Right atrium auricular region (tissue), 2 donors: ENCODE measurements at regions not wholly inside any gene's neighbourhood (a gene's known extent, or its start where the extent isn't known, plus 50 kb on each side); places are given as distances from the start of the nearest gene placed in this dataset.

Source experiments
- DNase-seq: peaks from one replicate; pipeline ENCODE4 v3.0.0-alpha.2; 2019; ENCODE audit warnings: low spot score
- H3K27ac ChIP-seq, 2 donors: fragments of 200-600 bp; sonication (generic); 1 replicate in 1 of 2; 2 replicates in 1 of 2; pipeline ENCODE4 v1.5.1; 2016 to 2019
- H3K27me3 ChIP-seq, 2 donors: fragments of 200-600 bp; sonication (generic); one replicate each; pipeline versions ENCODE4 v1.5.1 to v1.6.0; 2017 to 2019
- H3K36me3 ChIP-seq: fragments of 200-600 bp; sonication (generic); one replicate; pipeline ENCODE4 v1.5.1; 2016
- H3K4me1 ChIP-seq, 2 donors: fragments of 200-600 bp; sonication (generic); one replicate each; pipeline versions ENCODE4 v1.5.1 to v1.6.0; 2017 to 2019
- H3K4me3 ChIP-seq, 2 donors: fragments of 200-600 bp; sonication (generic); 1 replicate in 1 of 2; 2 replicates in 1 of 2; pipeline ENCODE4 v1.5.1; 2017 to 2019; ENCODE audit warnings: mild to moderate bottlenecking in 1 of 2, moderate library complexity in 1 of 2
- H3K9me3 ChIP-seq, 2 donors: fragments of 200-600 bp; sonication (generic); one replicate each; pipeline ENCODE4 v1.5.1; 2019
- TF ChIP-seq, protein P1 (sequence below), 2 donors: fragments of 200-600 bp; sonication (generic); IDR thresholded peaks; one replicate each; pipeline ENCODE4 v1.5.1; 2019; ENCODE audit warnings: antibody characterized with exemption in 2 of 2

GRCh38 chr3:59311231-59311630, 261.4 kb upstream of the CFAP20DC start:
- TF ChIP-seq, protein P1, sequence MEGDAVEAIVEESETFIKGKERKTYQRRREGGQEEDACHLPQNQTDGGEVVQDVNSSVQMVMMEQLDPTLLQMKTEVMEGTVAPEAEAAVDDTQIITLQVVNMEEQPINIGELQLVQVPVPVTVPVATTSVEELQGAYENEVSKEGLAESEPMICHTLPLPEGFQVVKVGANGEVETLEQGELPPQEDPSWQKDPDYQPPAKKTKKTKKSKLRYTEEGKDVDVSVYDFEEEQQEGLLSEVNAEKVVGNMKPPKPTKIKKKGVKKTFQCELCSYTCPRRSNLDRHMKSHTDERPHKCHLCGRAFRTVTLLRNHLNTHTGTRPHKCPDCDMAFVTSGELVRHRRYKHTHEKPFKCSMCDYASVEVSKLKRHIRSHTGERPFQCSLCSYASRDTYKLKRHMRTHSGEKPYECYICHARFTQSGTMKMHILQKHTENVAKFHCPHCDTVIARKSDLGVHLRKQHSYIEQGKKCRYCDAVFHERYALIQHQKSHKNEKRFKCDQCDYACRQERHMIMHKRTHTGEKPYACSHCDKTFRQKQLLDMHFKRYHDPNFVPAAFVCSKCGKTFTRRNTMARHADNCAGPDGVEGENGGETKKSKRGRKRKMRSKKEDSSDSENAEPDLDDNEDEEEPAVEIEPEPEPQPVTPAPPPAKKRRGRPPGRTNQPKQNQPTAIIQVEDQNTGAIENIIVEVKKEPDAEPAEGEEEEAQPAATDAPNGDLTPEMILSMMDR (IDR thresholded peaks at IDR 0.05), result no peak
- H3K4me1 ChIP-seq, result no peaks in the 10 kb centered on the region
- H3K36me3 ChIP-seq, result no peaks in the 10 kb centered on the region
- H3K27ac ChIP-seq, result no peak overlapping the region
- H3K9me3 ChIP-seq, result no peaks in the 10 kb centered on the region
- no peak overlapping the region for H3K4me3 ChIP-seq
- H3K27me3 ChIP-seq, result no peaks in the 10 kb centered on the region
- DNase-seq, result no peak

- Histone ChIP-seq H3K4me1 (no peaks in the 10 kb centered on the region), H3K9me3 (no peaks in the 10 kb centered on the region), H3K36me3 (no peaks in the 10 kb centered on the region), H3K27me3 (no peaks in the 10 kb centered on the region), H3K27ac (no peak overlapping the region), H3K4me3 (no peak overlapping the region)
- TF ChIP-seq, protein P1 (IDR thresholded peaks at IDR 0.05), result no peak
- no peak for DNase-seq
Observed at GRCh38 chr3:59310736-59311135, 260.9 kb upstream of the CFAP20DC start.

DNA sequence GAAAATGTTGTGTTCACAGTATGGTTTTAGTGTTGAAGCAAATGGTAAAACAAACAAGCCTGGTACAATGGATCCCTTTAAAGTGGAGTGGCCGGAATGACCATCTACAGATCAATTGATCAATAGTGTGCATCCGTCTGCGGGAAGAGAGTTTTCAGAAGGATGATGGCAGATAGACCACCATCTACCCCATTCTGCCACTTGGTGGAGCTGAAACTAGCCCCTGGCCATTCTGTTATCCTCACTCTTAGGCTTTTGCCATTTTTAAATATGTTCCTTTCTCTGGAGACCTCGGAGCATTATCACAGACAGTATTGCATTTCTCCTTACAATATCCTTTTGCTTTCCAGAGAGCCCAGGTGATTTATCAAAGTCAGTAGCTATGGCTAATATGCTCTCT, 258.9 kb upstream of the CFAP20DC start:
- Histone ChIP-seq H3K4me3 (no peak overlapping the region), H3K9me3 (no peaks in the 10 kb centered on the region), H3K4me1 (no peaks in the 10 kb centered on the region), H3K36me3 (no peaks in the 10 kb centered on the region), H3K27ac (no peak overlapping the region), H3K27me3 (no peaks in the 10 kb centered on the region)
- DNase-seq, result no peak
- TF ChIP-seq, protein P1 (IDR thresholded peaks at IDR 0.05), result no peak

- TF ChIP-seq, protein P1 (IDR thresholded peaks at IDR 0.05), result no peak
- H3K27me3 ChIP-seq, result no peaks in the 10 kb centered on the region
- no peak overlapping the region for H3K27ac ChIP-seq
- no peak overlapping the region for H3K4me3 ChIP-seq
- no peaks in the 10 kb centered on the region for H3K9me3 ChIP-seq
- DNase-seq, result no peak
- H3K4me1 ChIP-seq, result no peaks in the 10 kb centered on the region
- H3K36me3 ChIP-seq, result no peaks in the 10 kb centered on the region
Observed at GRCh38 chr3:59308001-59308400, 258.2 kb upstream of the CFAP20DC start.

GRCh38 chr3:59306436-59306835, 256.6 kb upstream of the CFAP20DC start:
- Histone ChIP-seq H3K4me1 (no peaks in the 10 kb centered on the region), H3K36me3 (no peaks in the 10 kb centered on the region), H3K27ac (no peak overlapping the region), H3K9me3 (no peaks in the 10 kb centered on the region), H3K4me3 (no peak overlapping the region), H3K27me3 (no peaks in the 10 kb centered on the region)
- no peak for DNase-seq
- TF ChIP-seq, protein P1 (IDR thresholded peaks at IDR 0.05), result no peak

DNA sequence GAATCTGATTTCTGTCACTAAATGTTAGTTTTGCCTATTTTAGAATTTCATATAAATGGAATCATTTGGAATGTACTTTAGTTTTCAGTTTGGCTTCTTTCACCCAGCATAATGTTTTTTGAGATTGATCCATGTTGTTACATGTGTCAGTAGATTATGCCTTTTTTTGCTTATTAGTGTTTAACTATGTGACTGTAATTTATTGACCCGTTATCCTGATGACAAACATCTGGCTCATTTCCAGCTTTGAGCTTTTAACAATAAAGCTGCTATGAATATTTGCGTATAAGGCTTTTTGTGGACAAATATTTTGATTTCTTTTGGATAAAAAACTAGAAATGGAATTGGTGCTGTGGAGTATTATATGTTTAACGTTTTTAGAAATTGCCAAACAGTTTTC, 254.5 kb upstream of the CFAP20DC start:
- Histone ChIP-seq H3K4me3 (no peak overlapping the region), H3K27me3 (no peaks in the 10 kb centered on the region), H3K9me3 (no peaks in the 10 kb centered on the region), H3K36me3 (no peaks in the 10 kb centered on the region), H3K4me1 (no peaks in the 10 kb centered on the region), H3K27ac (no peak overlapping the region)
- no peak for DNase-seq
- TF ChIP-seq, protein P1 (IDR thresholded peaks at IDR 0.05), result no peak
